Tibial artery (tissue), 4 donors: ENCODE measurements at regions not wholly inside any gene's neighbourhood (a gene's known extent, or its start where the extent isn't known, plus 50 kb on each side); places are given as distances from the start of the nearest gene placed in this dataset.

Source experiments
- DNase-seq, 2 donors: peaks; one replicate each; pipeline ENCODE4 v3.0.0-alpha.2; 2019
- H3K27ac ChIP-seq, 2 donors: fragments of 200-600 bp; sonication (generic) in 1 of 2; 1 replicate in 1 of 2; 2 replicates in 1 of 2; pipeline ENCODE4 v1.5.1; 2018 to 2019; ENCODE audit warnings: mild to moderate bottlenecking in 1 of 2
- H3K27me3 ChIP-seq, 2 donors: fragments of 200-600 bp; sonication (generic) in 1 of 2; one replicate each; pipeline versions ENCODE4 v1.5.1 to v1.6.0; 2016 to 2019
- H3K36me3 ChIP-seq, 3 donors: fragments of 200-600 bp; sonication (generic) in 2 of 3; one replicate each; pipeline ENCODE4 v1.5.1; 2016 to 2019; ENCODE audit warnings: mild to moderate bottlenecking in 2 of 3
- H3K4me1 ChIP-seq, 4 donors: fragments of 200-600 bp; sonication (generic) in 2 of 4; 1 replicate in 3 of 4; 2 replicates in 1 of 4; pipeline ENCODE4 v1.5.1; 2016 to 2019
- H3K4me3 ChIP-seq, 2 donors: fragments of 200-600 bp; sonication (generic) in 1 of 2; 1 replicate in 1 of 2; 2 replicates in 1 of 2; pipeline ENCODE4 v1.5.1; 2018 to 2019; ENCODE audit warnings: mild to moderate bottlenecking in 2 of 2
- H3K9me3 ChIP-seq, 3 donors: fragments of 200-600 bp; sonication (generic) in 1 of 3; one replicate each; pipeline ENCODE4 v1.5.1; 2016 to 2019
- CTCF ChIP-seq, 2 experiments: fragments of 200-600 bp in 1 of 2; fragments of 450-650 bp in 1 of 2; IDR thresholded peaks; one replicate each; pipeline ENCODE4 v1.5.1; 2017 to 2019; ENCODE audit warnings: antibody characterized with exemption in 2 of 2, mild to moderate bottlenecking in 1 of 2, moderate library complexity in 1 of 2
- intact Hi-C: fragments of 100-400 bp; cut with DNase I; formaldehyde crosslinking; loops from one replicate; pipeline ENCODE4 v1.15.0; 2023; ENCODE audit warnings: low total_unique reads

GRCh38 chr3:132916096-132916495 is 122.1 kb upstream of the TMEM108 start:
- no peak for DNase-seq
- Histone ChIP-seq H3K9me3 (no peaks in the 10 kb centered on the region), H3K36me3 (no peaks in the 10 kb centered on the region), H3K4me1 (no peaks in the 10 kb centered on the region), H3K4me3 (no peak overlapping the region), H3K27me3 (no peaks in the 10 kb centered on the region), H3K27ac (no peak overlapping the region)
- intact Hi-C loops = no loop called here
- no peak for TF ChIP-seq CTCF (IDR thresholded peaks at IDR 0.05)

- intact Hi-C loops = no loop called here
- H3K27ac ChIP-seq = no peak overlapping the region
- H3K36me3 ChIP-seq = no peaks in the 10 kb centered on the region
- no peaks in the 10 kb centered on the region for H3K27me3 ChIP-seq
- H3K9me3 ChIP-seq = no peaks in the 10 kb centered on the region
- no peak overlapping the region for H3K4me3 ChIP-seq
- TF ChIP-seq CTCF (IDR thresholded peaks at IDR 0.05) = no peak
- H3K4me1 ChIP-seq = no peaks in the 10 kb centered on the region
- no peak for DNase-seq
Observed at GRCh38 chr3:132912416-132912753, 125.8 kb upstream of the TMEM108 start.

GRCh38 chr3:132911741-132912415 is 126.3 kb upstream of the TMEM108 start:
- no peaks in the 10 kb centered on the region for H3K4me1 ChIP-seq
- no peak for TF ChIP-seq CTCF (IDR thresholded peaks at IDR 0.05)
- no peaks in the 10 kb centered on the region for H3K9me3 ChIP-seq
- H3K27me3 ChIP-seq = no peaks in the 10 kb centered on the region
- no peaks in the 10 kb centered on the region for H3K36me3 ChIP-seq
- H3K27ac ChIP-seq = no peak overlapping the region
- H3K4me3 ChIP-seq = no peak overlapping the region
- no peak for DNase-seq
- intact Hi-C loops = no loop called here

GRCh38 chr3:132907293-132907692 is 130.9 kb upstream of the TMEM108 start:
- H3K36me3 ChIP-seq = no peaks in the 10 kb centered on the region
- intact Hi-C loops = no loop called here
- H3K27ac ChIP-seq = no peak overlapping the region
- H3K4me1 ChIP-seq = no peaks in the 10 kb centered on the region
- no peaks in the 10 kb centered on the region for H3K9me3 ChIP-seq
- no peak overlapping the region for H3K4me3 ChIP-seq
- no peaks in the 10 kb centered on the region for H3K27me3 ChIP-seq
- DNase-seq = no peak
- TF ChIP-seq CTCF (IDR thresholded peaks at IDR 0.05) = no peak

- no peaks in the 10 kb centered on the region for H3K36me3 ChIP-seq
- intact Hi-C loops = no loop called here
- H3K9me3 ChIP-seq = no peaks in the 10 kb centered on the region
- no peak for DNase-seq
- no peak for TF ChIP-seq CTCF (IDR thresholded peaks at IDR 0.05)
- no peaks in the 10 kb centered on the region for H3K27me3 ChIP-seq
- no peak overlapping the region for H3K27ac ChIP-seq
- H3K4me1 ChIP-seq = no peaks in the 10 kb centered on the region
- H3K4me3 ChIP-seq = no peak overlapping the region
Observed at GRCh38 chr3:132900481-132900880, 137.7 kb upstream of the TMEM108 start.

GRCh38 chr3:132898141-132898540 is 140.1 kb upstream of the TMEM108 start:
- Histone ChIP-seq H3K27ac (no peak overlapping the region), H3K4me1 (no peaks in the 10 kb centered on the region), H3K4me3 (no peak overlapping the region), H3K9me3 (no peaks in the 10 kb centered on the region), H3K36me3 (no peaks in the 10 kb centered on the region), H3K27me3 (no peaks in the 10 kb centered on the region)
- intact Hi-C loops = no loop called here
- no peak for DNase-seq
- no peak for TF ChIP-seq CTCF (IDR thresholded peaks at IDR 0.05)
